Thyroid gland (tissue), 4 donors: ENCODE measurements at regions not wholly inside any gene's neighbourhood (a gene's known extent, or its start where the extent isn't known, plus 50 kb on each side); places are given as distances from the start of the nearest gene placed in this dataset.

Experiments
- POLR2A ChIP-seq, 2 donors: fragments of 450-650 bp; IDR thresholded peaks; one replicate each; pipeline ENCODE4 v1.6.1; 2017; ENCODE audit warnings: antibody characterized with exemption in 2 of 2, mild to moderate bottlenecking in 2 of 2, moderate library complexity in 1 of 2
- TF ChIP-seq, protein P1 (sequence below), 6 experiments: fragments of 200-600 bp in 3 of 6; fragments of 450-650 bp in 3 of 6; sonication (generic) in 3 of 6; IDR thresholded peaks; one replicate each; pipeline ENCODE4 v1.5.1; 2016 to 2019; ENCODE audit warnings: antibody characterized with exemption in 6 of 6, mild to moderate bottlenecking in 2 of 6, inconsistent platforms in 1 of 6, moderate library complexity in 1 of 6

DNA sequence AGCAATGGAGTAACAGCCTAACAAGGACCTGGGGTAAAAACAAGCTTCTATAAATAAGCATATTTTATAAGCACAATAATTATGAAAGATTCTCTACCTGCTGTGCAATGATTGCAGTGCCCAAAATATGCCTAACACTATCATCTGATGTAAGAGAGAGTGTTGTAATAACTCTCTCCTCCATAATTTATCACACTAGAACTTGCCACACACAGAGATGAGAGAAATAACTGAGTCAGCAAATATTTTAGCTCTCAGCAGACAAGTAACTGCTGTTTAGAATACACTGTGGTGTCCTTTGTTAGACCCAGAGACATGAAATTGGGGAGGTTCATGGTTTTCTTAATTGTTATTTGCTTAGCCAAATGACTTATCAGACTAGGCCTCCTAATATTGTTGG, 105.3 kb upstream of the ACP3 start:
- TF ChIP-seq, protein P1, sequence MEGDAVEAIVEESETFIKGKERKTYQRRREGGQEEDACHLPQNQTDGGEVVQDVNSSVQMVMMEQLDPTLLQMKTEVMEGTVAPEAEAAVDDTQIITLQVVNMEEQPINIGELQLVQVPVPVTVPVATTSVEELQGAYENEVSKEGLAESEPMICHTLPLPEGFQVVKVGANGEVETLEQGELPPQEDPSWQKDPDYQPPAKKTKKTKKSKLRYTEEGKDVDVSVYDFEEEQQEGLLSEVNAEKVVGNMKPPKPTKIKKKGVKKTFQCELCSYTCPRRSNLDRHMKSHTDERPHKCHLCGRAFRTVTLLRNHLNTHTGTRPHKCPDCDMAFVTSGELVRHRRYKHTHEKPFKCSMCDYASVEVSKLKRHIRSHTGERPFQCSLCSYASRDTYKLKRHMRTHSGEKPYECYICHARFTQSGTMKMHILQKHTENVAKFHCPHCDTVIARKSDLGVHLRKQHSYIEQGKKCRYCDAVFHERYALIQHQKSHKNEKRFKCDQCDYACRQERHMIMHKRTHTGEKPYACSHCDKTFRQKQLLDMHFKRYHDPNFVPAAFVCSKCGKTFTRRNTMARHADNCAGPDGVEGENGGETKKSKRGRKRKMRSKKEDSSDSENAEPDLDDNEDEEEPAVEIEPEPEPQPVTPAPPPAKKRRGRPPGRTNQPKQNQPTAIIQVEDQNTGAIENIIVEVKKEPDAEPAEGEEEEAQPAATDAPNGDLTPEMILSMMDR (IDR thresholded peaks at IDR 0.05) = no peak
- TF ChIP-seq POLR2A (IDR thresholded peaks at IDR 0.05) = no peak
